ENCODE measurements at regions not wholly inside any gene's neighbourhood (a gene's known extent, or its start where the extent isn't known, plus 50 kb on each side); places are given as distances from the start of the nearest gene placed in this dataset.

DNA sequence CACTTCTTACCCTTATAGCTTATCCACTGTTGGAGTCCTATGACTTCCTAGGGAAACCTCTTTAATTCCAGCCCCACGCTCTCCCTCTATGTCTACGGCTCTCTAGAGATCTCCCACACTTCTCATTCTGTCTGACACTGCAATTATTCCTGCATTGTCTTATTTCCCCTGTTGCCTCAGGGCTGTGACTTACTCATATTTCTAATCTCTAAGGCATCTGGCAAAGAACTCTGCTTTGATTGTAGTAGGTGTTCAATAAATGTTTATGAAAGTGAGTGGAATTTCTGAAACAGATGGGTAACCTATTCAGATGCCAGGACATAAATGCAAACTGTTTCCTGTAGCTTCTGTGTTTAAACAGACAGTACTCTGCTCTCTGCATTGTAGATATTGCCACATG lies 102.4 kb upstream of the SERTM1 start:
- Mint-ChIP-seq H3K9me3 (ENCODE audit: unreplicated experiment) (no peaks in the 10 kb centered on the region), H3K27ac (ENCODE audit: unreplicated experiment) (no peak overlapping the region), H3K4me1 (ENCODE audit: unreplicated experiment) (no peaks in the 10 kb centered on the region), H3K36me3 (ENCODE audit: low read depth, unreplicated experiment) (no peaks in the 10 kb centered on the region), H3K4me3 (ENCODE audit: unreplicated experiment) (no peak overlapping the region), H3K27me3 (ENCODE audit: unreplicated experiment) (no peaks in the 10 kb centered on the region)
- DNase-seq (ENCODE audit: low spot score), result no peak
- TF ChIP-seq, protein P1, sequence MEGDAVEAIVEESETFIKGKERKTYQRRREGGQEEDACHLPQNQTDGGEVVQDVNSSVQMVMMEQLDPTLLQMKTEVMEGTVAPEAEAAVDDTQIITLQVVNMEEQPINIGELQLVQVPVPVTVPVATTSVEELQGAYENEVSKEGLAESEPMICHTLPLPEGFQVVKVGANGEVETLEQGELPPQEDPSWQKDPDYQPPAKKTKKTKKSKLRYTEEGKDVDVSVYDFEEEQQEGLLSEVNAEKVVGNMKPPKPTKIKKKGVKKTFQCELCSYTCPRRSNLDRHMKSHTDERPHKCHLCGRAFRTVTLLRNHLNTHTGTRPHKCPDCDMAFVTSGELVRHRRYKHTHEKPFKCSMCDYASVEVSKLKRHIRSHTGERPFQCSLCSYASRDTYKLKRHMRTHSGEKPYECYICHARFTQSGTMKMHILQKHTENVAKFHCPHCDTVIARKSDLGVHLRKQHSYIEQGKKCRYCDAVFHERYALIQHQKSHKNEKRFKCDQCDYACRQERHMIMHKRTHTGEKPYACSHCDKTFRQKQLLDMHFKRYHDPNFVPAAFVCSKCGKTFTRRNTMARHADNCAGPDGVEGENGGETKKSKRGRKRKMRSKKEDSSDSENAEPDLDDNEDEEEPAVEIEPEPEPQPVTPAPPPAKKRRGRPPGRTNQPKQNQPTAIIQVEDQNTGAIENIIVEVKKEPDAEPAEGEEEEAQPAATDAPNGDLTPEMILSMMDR (IDR thresholded peaks at IDR 0.05; ENCODE audit: unreplicated experiment), result no peak

- no peak overlapping the region for H3K4me3 Mint-ChIP-seq (ENCODE audit: unreplicated experiment)
- peaks cover 2% of the 10 kb centered on the region for H3K27me3 Mint-ChIP-seq (ENCODE audit: unreplicated experiment)
- H3K27ac Mint-ChIP-seq (ENCODE audit: unreplicated experiment), result no peak overlapping the region
- H3K36me3 Mint-ChIP-seq (ENCODE audit: low read depth, unreplicated experiment), result no peaks in the 10 kb centered on the region
- TF ChIP-seq, protein P1 (IDR thresholded peaks at IDR 0.05; ENCODE audit: unreplicated experiment), result no peak
- no peak for DNase-seq (ENCODE audit: low spot score)
- H3K4me1 Mint-ChIP-seq (ENCODE audit: unreplicated experiment), result no peaks in the 10 kb centered on the region
- H3K9me3 Mint-ChIP-seq (ENCODE audit: unreplicated experiment), result no peaks in the 10 kb centered on the region
Observed at GRCh38 chr13:36582977-36583376, 90.8 kb upstream of the SERTM1 start.

DNA sequence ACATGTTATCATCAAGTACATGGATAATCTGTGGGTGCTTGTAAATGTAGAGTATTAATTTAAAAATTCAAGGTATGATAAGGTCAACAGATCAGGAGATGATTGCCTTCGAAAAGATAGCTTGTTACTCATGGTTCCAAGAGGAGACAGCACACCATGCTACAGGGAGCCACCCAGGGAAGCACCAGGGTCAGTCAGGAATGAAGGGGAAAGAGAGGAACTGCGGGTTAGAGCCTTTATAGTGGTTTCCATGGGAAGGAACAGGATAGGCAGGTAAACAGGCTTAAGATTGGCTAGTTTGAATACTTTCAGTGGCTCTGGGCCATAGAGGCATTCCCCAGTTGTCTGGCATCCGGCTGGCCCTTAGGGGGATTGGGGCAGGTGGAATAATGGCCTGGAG lies 74.2 kb upstream of the SERTM1 start:
- no peaks in the 10 kb centered on the region for H3K9me3 Mint-ChIP-seq (ENCODE audit: unreplicated experiment)
- no peak overlapping the region for H3K4me3 Mint-ChIP-seq (ENCODE audit: unreplicated experiment)

DNA sequence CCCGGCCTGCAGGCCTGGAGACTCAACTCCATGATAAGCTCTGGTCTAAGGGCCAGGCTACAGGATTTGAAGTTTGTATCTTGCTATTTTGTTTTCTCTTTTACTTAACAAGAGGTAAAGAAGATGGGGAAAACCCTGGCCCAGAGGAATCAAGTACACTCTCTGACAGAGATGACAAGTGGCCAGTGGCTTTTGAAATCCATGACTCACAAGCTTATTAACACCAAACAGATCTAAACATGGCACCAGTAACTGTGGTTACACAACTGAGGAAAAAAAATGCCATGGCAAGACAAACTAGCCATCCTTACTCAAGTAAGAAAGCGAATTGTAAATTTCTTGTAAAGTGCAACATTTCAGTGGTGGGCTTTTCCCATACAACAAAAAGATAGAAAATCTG lies 72.6 kb upstream of the SERTM1 start:
- TF ChIP-seq, protein P1 (IDR thresholded peaks at IDR 0.05; ENCODE audit: unreplicated experiment), result no peak
- no peaks in the 10 kb centered on the region for H3K36me3 Mint-ChIP-seq (ENCODE audit: low read depth, unreplicated experiment)
- H3K27me3 Mint-ChIP-seq (ENCODE audit: unreplicated experiment), result no peaks in the 10 kb centered on the region
- H3K9me3 Mint-ChIP-seq (ENCODE audit: unreplicated experiment), result no peaks in the 10 kb centered on the region
- no peak overlapping the region for H3K27ac Mint-ChIP-seq (ENCODE audit: unreplicated experiment)
- DNase-seq (ENCODE audit: low spot score), result no peak
- no peaks in the 10 kb centered on the region for H3K4me1 Mint-ChIP-seq (ENCODE audit: unreplicated experiment)
- H3K4me3 Mint-ChIP-seq (ENCODE audit: unreplicated experiment), result no peak overlapping the region

More for the DNA sequence above, 74.2 kb upstream of the SERTM1 start:
- Mint-ChIP-seq H3K27me3 (ENCODE audit: unreplicated experiment) (no peaks in the 10 kb centered on the region), H3K27ac (ENCODE audit: unreplicated experiment) (no peak overlapping the region), H3K4me1 (ENCODE audit: unreplicated experiment) (no peaks in the 10 kb centered on the region), H3K36me3 (ENCODE audit: low read depth, unreplicated experiment) (no peaks in the 10 kb centered on the region)
- DNase-seq (ENCODE audit: low spot score), result no peak
- TF ChIP-seq, protein P1 (IDR thresholded peaks at IDR 0.05; ENCODE audit: unreplicated experiment), result no peak

DNA sequence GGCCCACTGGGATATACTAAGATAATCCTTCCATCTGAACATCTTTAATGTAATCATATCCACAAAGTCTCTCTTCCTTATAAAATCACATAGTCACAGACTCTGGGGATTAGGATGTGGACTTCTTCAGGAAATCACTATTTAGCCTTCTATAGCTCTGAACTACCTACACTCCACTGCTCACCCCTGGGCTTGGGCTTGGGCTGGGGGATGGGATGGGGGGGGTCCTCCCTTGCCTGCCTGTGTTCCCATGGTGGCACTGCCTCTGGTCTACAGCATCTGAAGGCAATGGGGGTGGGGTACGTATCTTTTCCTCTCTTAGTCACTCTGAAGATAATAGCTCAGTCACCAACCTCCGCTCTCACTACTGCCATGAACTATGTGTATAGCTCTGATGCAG lies 67.8 kb upstream of the SERTM1 start:
- Mint-ChIP-seq H3K27me3 (ENCODE audit: unreplicated experiment) (peaks cover 3% of the 10 kb centered on the region), H3K36me3 (ENCODE audit: low read depth, unreplicated experiment) (no peaks in the 10 kb centered on the region), H3K9me3 (ENCODE audit: unreplicated experiment) (no peaks in the 10 kb centered on the region), H3K27ac (ENCODE audit: unreplicated experiment) (no peak overlapping the region), H3K4me3 (ENCODE audit: unreplicated experiment) (no peak overlapping the region), H3K4me1 (ENCODE audit: unreplicated experiment) (no peaks in the 10 kb centered on the region)
- no peak for DNase-seq (ENCODE audit: low spot score)
- TF ChIP-seq, protein P1 (IDR thresholded peaks at IDR 0.05; ENCODE audit: unreplicated experiment), result no peak
